Activated CD4-positive, CD25-positive, alpha-beta regulatory T cell treated with anti-CD3 and anti-CD28 coated beads, Interleukin-2, amount 50 U/mL, for 16 hours (primary cell): ENCODE measurements at regions not wholly inside any gene's neighbourhood (a gene's known extent, or its start where the extent isn't known, plus 50 kb on each side); places are given as distances from the start of the nearest gene placed in this dataset.

Source experiments
- DNase-seq: peaks from one replicate; pipeline ENCODE4 v3.0.0-alpha.2; 2020; ENCODE audit warnings: low read depth, low spot score

DNA sequence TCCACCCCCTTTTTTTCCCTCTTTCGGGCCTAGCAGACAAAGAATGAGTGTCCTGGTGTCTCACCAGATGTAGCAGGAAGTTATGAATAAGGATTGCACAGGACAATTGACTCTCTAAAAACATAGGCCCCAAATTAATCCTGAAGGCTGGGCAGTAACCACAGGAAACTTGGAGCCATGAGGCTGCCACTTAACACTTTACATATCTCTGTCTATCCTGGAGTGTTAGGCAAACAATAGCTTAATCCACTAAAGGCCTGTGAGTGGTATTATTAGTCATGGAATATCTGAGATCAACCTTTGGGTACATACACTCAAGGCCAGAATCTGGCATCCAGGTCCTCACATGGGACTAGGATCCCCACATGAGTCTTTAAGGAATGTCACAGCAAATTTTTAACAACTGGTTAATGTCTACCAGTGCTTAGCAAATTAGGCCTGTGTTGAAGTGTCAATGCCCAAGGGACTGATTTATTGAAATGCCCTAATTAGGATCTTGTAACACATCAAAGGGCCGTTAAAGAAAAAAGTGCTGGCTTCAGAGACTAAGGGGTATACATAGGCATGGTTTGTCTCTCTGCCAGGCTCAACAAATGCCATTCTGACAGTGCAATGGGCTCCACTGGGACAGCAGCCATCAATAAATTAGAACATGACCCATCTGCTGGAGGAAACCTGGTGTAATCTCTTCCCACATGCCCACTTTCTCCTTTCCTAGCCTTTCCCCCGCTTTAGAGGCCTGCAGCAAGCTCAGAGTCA lies 196.7 kb upstream of the TBX20 start:
- no peak for DNase-seq

DNA sequence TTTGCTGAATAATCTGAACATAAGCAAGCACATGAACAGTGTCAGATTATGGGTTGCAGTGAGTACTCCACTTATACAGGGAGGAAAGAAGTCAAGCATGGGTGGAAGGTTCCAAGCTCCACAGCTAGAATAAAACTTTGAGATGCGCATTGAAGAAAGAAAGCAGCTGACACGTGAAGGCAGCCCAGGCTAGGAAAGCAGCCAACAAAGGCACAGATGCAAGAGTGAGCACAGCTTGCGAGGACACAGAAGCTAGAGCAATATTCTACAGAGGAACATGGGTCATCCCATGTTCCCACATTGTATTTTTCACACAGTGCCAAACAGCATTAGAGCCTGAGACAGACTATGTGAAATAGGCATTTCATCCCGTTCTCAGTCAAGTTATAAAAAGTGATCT lies 194.6 kb upstream of the TBX20 start:
- DNase-seq, result no peak

- no peak for DNase-seq
Observed at GRCh38 chr7:35446091-35446490, 192.2 kb upstream of the TBX20 start.

- no peak for DNase-seq
Observed at GRCh38 chr7:35437619-35438275, 183.8 kb upstream of the TBX20 start.

GRCh38 chr7:35436452-35436851 lies 182.6 kb upstream of the TBX20 start:
- no peak for DNase-seq

GRCh38 chr7:35430547-35431153 lies 176.8 kb upstream of the TBX20 start:
- no peak for DNase-seq

GRCh38 chr7:35424869-35425495 lies 171.1 kb upstream of the TBX20 start:
- DNase-seq, result no peak

DNA sequence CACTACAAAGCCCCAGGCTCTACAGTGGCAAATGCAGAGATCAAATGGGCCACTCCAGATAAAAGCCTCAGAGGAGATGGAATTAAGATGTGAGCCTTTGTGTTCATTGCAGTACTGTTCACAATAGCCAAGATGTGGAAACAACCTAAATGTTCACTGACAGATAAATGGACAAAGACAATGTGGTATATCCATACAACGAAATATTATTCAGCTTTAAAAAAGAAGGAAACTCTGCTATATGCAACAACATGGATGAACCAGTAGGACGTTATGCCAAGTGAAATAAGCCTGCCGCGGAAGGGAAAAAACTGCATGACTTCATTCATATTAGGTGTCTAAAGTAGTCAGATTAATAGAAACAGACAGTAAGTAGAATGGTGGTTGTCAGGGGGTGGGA lies 170.5 kb upstream of the TBX20 start:
- no peak for DNase-seq

DNA sequence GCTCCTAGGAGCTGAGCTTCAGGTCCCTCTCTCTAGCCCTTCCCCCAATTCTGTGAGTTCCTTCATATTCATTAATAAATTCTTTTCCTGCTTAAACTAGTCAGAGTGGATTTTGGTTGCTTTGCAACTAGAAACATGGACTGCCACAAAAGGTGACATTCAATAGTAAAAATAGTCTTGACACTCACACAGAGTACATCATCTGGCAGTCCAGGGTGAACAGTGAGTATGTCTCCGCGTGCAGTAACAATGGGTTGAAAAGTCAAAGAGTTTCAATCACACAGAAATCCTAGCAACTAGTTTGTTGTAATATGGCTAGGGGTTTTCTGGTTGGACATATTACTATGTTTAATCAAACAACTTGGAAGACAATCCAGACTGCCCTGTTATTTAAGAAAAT lies 168.8 kb upstream of the TBX20 start:
- DNase-seq, result no peak

- DNase-seq, result no peak
Observed at GRCh38 chr7:35420656-35421055, 166.8 kb upstream of the TBX20 start.

DNA sequence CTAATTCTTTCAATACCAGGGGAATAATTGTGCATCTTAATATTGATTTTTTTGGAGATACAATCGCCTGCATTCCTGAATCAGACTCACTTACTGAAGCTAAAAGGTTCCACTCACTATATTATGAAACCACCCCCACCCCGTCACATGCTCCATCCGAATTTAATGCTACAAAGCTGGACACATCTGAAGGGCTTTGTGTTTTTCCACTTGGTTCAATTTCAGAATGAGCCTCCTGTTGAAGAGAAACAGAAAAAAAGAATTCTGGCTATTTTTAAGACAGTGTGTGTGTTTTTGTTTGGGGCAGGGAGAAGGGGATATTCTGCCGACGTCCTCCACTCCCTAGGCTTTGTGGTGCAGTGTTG lies 165.5 kb upstream of the TBX20 start:
- no peak for DNase-seq

GRCh38 chr7:35418716-35419390 lies 165.0 kb upstream of the TBX20 start:
- no peak for DNase-seq

- no peak for DNase-seq
Observed at GRCh38 chr7:35416568-35416967, 162.7 kb upstream of the TBX20 start.

- no peak for DNase-seq
Observed at GRCh38 chr7:35415411-35415822, 161.5 kb upstream of the TBX20 start.

DNA sequence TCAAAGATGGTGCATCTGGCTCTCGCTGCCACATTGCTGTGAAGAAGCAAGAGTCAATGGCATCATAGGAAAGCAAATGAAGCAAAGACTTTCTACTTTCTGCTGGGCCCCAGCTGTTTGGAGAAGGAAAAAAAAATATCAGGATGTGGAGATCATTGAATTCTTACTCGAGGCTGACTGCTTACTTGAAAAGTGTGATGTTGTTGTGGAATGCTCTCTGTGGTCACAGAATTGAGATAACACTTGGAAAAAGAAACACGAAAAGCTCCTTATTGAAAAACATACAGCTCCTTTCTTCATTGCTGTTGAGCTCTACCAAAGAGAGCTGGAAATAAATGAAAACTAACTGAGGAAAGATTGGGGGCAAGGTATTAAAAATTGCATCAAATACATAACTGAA lies 157.4 kb upstream of the TBX20 start:
- DNase-seq, result no peak

- no peak for DNase-seq
Observed at GRCh38 chr7:35405461-35405860, 151.6 kb upstream of the TBX20 start.

- DNase-seq, result no peak
Observed at GRCh38 chr7:35401217-35401879, 147.4 kb upstream of the TBX20 start.

DNA sequence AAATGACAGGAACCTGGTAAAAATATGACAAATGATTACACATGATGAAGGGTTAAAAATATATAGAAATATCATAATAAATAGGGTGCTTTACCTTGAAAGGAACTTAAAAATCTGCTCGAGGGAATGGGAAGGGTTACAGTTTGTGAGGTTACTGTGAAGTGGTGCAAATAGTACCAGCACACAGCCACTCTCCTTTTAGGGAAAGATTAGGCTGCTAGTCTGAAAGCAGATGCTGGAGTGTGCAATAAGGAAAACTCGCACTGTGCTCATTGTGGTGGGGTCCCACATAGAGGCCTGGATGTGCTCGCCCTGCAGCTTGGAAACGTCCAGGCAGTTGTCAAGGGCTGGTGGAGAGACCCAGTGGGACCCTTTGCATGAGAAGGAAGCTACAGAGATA lies 145.9 kb upstream of the TBX20 start:
- DNase-seq, result no peak

DNA sequence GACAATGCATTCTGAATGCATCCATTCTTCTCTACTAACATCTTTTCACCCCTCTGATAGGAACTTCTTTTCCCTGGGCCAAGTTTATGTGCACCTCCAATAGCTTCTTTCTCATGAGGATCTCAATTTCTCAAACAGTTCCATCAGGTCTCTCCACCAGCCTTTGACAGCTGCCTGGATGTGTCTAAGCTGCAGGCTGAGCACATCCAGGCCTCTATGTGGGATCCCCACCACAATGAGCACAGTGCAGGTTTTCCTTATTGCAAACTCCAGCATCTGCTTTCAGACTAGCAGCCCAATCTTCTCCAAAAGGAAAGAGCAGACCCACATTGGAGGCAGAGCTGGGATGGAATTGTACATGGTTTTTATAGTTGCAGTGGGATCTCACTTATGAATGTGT lies 145.3 kb upstream of the TBX20 start:
- no peak for DNase-seq

DNA sequence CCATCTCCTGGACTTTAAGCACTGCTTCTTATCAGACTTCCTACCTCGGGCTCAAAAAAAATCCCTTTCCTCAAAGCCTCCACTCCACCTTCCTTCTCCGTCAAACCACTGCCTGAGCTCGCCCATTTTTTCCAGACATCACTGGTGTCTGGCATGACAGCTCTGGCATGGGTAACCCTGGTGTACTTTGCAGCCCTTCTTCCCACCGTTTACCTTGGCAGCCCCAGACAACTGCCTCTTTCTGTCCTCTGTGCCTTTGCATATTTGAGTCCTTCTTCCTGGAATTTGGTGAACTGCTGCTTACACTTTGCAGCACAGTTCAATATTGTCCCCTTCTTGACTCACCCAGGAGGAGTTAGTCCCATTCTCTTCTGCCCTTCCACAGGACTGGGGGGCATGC lies 144.6 kb upstream of the TBX20 start:
- DNase-seq, result no peak

DNA sequence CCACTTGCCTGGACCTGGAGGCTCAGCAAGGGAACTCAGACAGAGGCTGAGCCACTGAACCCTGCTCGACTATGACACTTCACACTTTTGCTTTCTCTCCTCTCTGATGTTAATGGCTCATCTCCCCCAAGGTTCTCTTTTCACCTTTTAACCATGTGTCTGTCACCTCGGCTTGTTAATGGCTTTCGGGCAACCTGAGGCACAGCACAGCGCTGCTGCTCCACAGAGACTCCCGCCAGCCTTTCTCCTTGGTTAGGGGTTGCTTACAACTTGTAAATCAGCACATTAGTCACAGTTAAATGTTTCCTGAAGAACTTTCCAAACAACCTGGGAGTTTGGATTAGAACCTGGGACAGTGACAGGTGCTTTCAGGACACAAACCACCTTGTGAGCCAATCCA lies 136.2 kb upstream of the TBX20 start:
- no peak for DNase-seq

DNA sequence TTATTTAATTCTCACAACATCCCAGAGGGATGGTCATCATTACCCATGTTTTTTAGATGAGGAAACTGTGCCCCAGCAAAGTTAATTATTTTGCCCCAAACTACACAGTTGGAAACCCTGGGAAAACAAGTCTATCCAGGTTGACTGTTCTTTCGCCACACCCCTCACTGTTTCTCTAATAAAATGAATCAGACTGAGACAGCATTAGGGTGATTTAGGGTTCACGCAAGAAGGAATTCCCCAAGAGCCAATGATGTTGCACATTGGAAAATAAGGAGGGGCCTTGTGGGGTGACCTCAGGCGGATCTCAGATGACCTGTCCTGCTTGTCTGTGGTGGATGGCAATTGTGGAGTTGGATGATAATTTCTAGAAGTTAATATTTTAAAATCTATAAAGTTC lies 135.7 kb upstream of the TBX20 start:
- DNase-seq, result no peak
